Mesendoderm (in vitro differentiated cells): ENCODE measurements at regions not wholly inside any gene's neighbourhood (a gene's known extent, or its start where the extent isn't known, plus 50 kb on each side); places are given as distances from the start of the nearest gene placed in this dataset.

Experiments used
- DNase-seq: peaks from one replicate; pipeline ENCODE4 v3.0.0; 2013
- H2AK5ac ChIP-seq: 2 replicates; pipeline ENCODE4 v1.6.1; 2013; ENCODE audit warnings: low read length, inconsistent platforms
- H2BK120ac ChIP-seq: 2 replicates; pipeline ENCODE4 v1.6.1; 2013; ENCODE audit warnings: low read depth, mild to moderate bottlenecking, low read length, moderate library complexity, mixed read lengths
- H2BK15ac ChIP-seq: replicated peaks from 2 replicates; pipeline ENCODE4 v1.6.1; 2013; ENCODE audit warnings: low read depth, mild to moderate bottlenecking, moderate library complexity
- H2BK5ac ChIP-seq: 2 replicates; pipeline ENCODE4 v1.6.1; 2013; ENCODE audit warnings: low read length, inconsistent platforms
- H3K18ac ChIP-seq: 2 replicates; pipeline ENCODE4 v1.6.1; 2013; ENCODE audit warnings: mild to moderate bottlenecking, low read length, mixed read lengths
- H3K23ac ChIP-seq: one replicate; pipeline ENCODE4 v1.6.1; 2013; ENCODE audit warnings: low read length
- H3K27ac ChIP-seq: 2 replicates; pipeline ENCODE4 v1.5.1; 2013; ENCODE audit warnings: low read depth, mild to moderate bottlenecking, inconsistent platforms, low read length, moderate library complexity
- H3K27me3 ChIP-seq: 2 replicates; pipeline ENCODE4 v1.6.1; 2013; ENCODE audit warnings: low read length, control low read depth, mild to moderate bottlenecking, inconsistent platforms; ENCODE audit not compliant: insufficient read depth, poor library complexity
- H3K36me3 ChIP-seq: 2 replicates; pipeline ENCODE4 v1.6.1; 2013; ENCODE audit warnings: low read length, inconsistent platforms; ENCODE audit not compliant: control insufficient read depth, insufficient read depth
- H3K4ac ChIP-seq: one replicate; pipeline ENCODE4 v1.6.1; 2013; ENCODE audit warnings: low read depth, mild to moderate bottlenecking, low read length, moderate library complexity
- H3K4me1 ChIP-seq: 2 replicates; pipeline ENCODE4 v1.6.1; 2013; ENCODE audit warnings: low read depth, low read length, inconsistent platforms; ENCODE audit not compliant: control insufficient read depth
- H3K4me2 ChIP-seq: 2 replicates; pipeline ENCODE4 v1.6.1; 2013; ENCODE audit warnings: low read length
- H3K4me3 ChIP-seq: 2 replicates; pipeline ENCODE4 v1.5.1; 2013; ENCODE audit warnings: mild to moderate bottlenecking, low read length
- H3K56ac ChIP-seq: one replicate; pipeline ENCODE4 v1.6.1; 2013; ENCODE audit warnings: low read length
- H3K79me1 ChIP-seq: 2 replicates; pipeline ENCODE4 v1.6.1; 2013; ENCODE audit warnings: low read length, inconsistent platforms
- H3K79me2 ChIP-seq: 2 replicates; pipeline ENCODE4 v1.6.1; 2013; ENCODE audit warnings: mild to moderate bottlenecking, low read length; ENCODE audit not compliant: control insufficient read depth, insufficient read depth
- H3K9ac ChIP-seq: 2 replicates; pipeline ENCODE4 v1.6.1; 2013; ENCODE audit warnings: low read length, inconsistent platforms
- H4K5ac ChIP-seq: one replicate; pipeline ENCODE4 v1.6.1; 2013; ENCODE audit warnings: low read length
- H4K8ac ChIP-seq: one replicate; pipeline ENCODE4 v1.6.1; 2013; ENCODE audit warnings: low read depth, mild to moderate bottlenecking, control low read depth, low read length, moderate library complexity
- WGBS: extraction: QIAGEN DNeasy Blood & Tissue Kit; methylation state at CpG from one replicate; pipeline ENCODE4 v1.1.7; 2013; ENCODE audit warnings: low lambda C conversion rate, missing lambda C conversion rate; ENCODE audit not compliant: insufficient coverage; ENCODE audit errors: extremely low coverage; 5-methylcytosine and 5-hydroxymethylcytosine counted together

DNA sequence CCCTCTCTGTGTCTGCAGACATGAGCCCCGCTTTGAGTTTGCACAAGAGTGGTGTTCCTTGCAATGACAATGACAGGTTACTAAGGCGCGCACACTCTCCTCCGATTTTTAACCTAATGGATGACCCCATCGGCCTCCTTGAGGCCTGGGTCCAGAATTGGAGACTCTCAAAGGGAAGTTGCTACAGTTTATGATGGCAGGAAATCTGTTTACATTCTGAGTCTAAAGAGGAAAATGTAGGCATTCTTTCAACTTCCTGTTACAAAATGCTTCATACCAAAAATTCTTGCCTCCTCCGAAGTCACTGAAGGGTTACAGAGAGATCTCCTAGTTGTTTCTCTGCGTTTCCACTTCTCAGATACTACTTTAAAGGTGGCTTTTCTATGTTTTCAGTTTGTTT, 225.3 kb upstream of the AGAP1 start:
- Histone ChIP-seq H2AK5ac (no peak overlapping the region), H3K18ac (no peak overlapping the region), H3K23ac (no peak overlapping the region), H3K9ac (no peak overlapping the region), H3K4me1 (no peaks in the 10 kb centered on the region), H3K27me3 (no peaks in the 10 kb centered on the region), H3K27ac (no peak overlapping the region), H3K4ac (no peak overlapping the region), H2BK5ac (no peak overlapping the region), H3K79me1 (no peaks in the 10 kb centered on the region), H3K56ac (no peak overlapping the region), H3K4me2 (no peak overlapping the region), H2BK15ac (no peak overlapping the region), H3K36me3 (no peaks in the 10 kb centered on the region), H4K5ac (no peak overlapping the region), H3K79me2 (no peaks in the 10 kb centered on the region), H4K8ac (no peak overlapping the region), H2BK120ac (no peak overlapping the region), H3K4me3 (no peak overlapping the region)
- WGBS: no CpG with 5 or more reads among the region's 7 CpGs
- DNase-seq: peak; percentile 37

GRCh38 chr2:235270291-235270690, 223.6 kb upstream of the AGAP1 start:
- H3K18ac ChIP-seq: no peak overlapping the region
- H3K79me1 ChIP-seq: no peaks in the 10 kb centered on the region
- H3K36me3 ChIP-seq: no peaks in the 10 kb centered on the region
- no peaks in the 10 kb centered on the region for H3K27me3 ChIP-seq
- H3K4me1 ChIP-seq: no peaks in the 10 kb centered on the region
- H3K23ac ChIP-seq: no peak overlapping the region
- H2BK15ac ChIP-seq: no peak overlapping the region
- no peak overlapping the region for H3K56ac ChIP-seq
- H3K27ac ChIP-seq: no peak overlapping the region
- H2BK5ac ChIP-seq: no peak overlapping the region
- no peak for DNase-seq
- no CpG with 5 or more reads among the region's 4 CpGs for WGBS
- no peak overlapping the region for H3K9ac ChIP-seq
- H3K4me2 ChIP-seq: no peak overlapping the region
- H4K8ac ChIP-seq: no peak overlapping the region
- H4K5ac ChIP-seq: no peak overlapping the region
- no peaks in the 10 kb centered on the region for H3K79me2 ChIP-seq
- H2AK5ac ChIP-seq: no peak overlapping the region
- no peak overlapping the region for H3K4me3 ChIP-seq
- H2BK120ac ChIP-seq: no peak overlapping the region
- H3K4ac ChIP-seq: no peak overlapping the region

DNA sequence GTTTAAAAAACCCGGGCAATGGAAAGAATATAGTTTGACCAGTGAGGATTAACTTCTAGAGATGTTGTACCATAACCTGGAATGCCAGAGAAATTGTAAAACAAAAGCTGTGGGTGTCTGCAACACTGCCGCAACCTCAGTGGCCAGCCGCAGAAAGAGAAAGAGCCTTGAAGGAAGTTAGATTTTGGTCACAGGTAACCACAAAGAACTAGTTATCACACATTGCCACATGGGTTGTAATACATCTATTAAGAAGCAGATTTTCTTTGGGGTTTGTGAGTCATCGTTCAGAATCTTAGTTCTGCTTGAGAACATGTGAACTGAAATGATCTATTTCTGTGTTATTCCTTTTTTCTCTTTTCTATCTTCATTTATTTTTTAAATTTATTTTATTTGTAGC, 222.9 kb upstream of the AGAP1 start:
- no peak overlapping the region for H4K5ac ChIP-seq
- no peaks in the 10 kb centered on the region for H3K36me3 ChIP-seq
- no peaks in the 10 kb centered on the region for H3K79me1 ChIP-seq
- H3K9ac ChIP-seq: no peak overlapping the region
- no peak overlapping the region for H3K18ac ChIP-seq
- no peak overlapping the region for H3K23ac ChIP-seq
- no CpG with 5 or more reads among the region's 4 CpGs for WGBS
- H4K8ac ChIP-seq: no peak overlapping the region
- H2BK5ac ChIP-seq: no peak overlapping the region
- H3K4me3 ChIP-seq: no peak overlapping the region
- no peak overlapping the region for H2AK5ac ChIP-seq
- H2BK120ac ChIP-seq: no peak overlapping the region
- no peak overlapping the region for H3K27ac ChIP-seq
- H3K79me2 ChIP-seq: no peaks in the 10 kb centered on the region
- H3K4me2 ChIP-seq: no peak overlapping the region
- no peak overlapping the region for H3K4ac ChIP-seq
- H3K27me3 ChIP-seq: no peaks in the 10 kb centered on the region
- H2BK15ac ChIP-seq: no peak overlapping the region
- no peak for DNase-seq
- H3K56ac ChIP-seq: no peak overlapping the region
- H3K4me1 ChIP-seq: no peaks in the 10 kb centered on the region

DNA sequence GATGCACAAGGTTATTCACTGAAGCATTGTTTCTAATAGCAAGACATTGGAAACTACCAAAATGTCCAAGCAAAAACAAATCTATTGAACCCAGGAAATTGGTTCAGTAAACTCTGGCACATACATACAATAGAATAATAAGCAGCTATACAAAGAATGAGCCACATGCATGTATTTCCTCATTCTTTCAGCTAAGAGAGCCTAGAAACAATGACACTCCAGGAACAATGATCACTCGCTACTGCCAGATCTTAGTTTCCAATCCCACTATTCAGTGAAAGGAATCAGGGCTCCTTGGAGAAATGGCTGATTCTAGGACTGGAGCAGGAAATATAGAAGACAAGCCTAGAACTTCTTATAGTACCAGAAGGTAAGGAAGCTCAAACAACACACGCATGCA, 221.9 kb upstream of the AGAP1 start:
- WGBS: no CpG with 5 or more reads among the region's 2 CpGs
- no peaks in the 10 kb centered on the region for H3K4me1 ChIP-seq
- H2AK5ac ChIP-seq: no peak overlapping the region
- no peak overlapping the region for H3K27ac ChIP-seq
- H2BK5ac ChIP-seq: no peak overlapping the region
- no peaks in the 10 kb centered on the region for H3K79me1 ChIP-seq
- H3K27me3 ChIP-seq: no peaks in the 10 kb centered on the region
- H3K79me2 ChIP-seq: no peaks in the 10 kb centered on the region
- H4K8ac ChIP-seq: no peak overlapping the region
- H3K36me3 ChIP-seq: no peaks in the 10 kb centered on the region
- no peak overlapping the region for H2BK15ac ChIP-seq
- no peak overlapping the region for H3K4me2 ChIP-seq
- H3K4me3 ChIP-seq: no peak overlapping the region
- no peak overlapping the region for H3K23ac ChIP-seq
- H4K5ac ChIP-seq: no peak overlapping the region
- no peak overlapping the region for H3K9ac ChIP-seq
- H3K56ac ChIP-seq: no peak overlapping the region
- no peak overlapping the region for H3K4ac ChIP-seq
- H2BK120ac ChIP-seq: no peak overlapping the region
- DNase-seq: no peak
- no peak overlapping the region for H3K18ac ChIP-seq

- Histone ChIP-seq H3K18ac (no peak overlapping the region), H3K23ac (no peak overlapping the region), H2BK5ac (no peak overlapping the region), H3K9ac (no peak overlapping the region), H3K36me3 (no peaks in the 10 kb centered on the region), H2BK15ac (no peak overlapping the region), H3K27me3 (no peaks in the 10 kb centered on the region), H2BK120ac (no peak overlapping the region), H3K4me2 (no peak overlapping the region), H3K4me3 (no peak overlapping the region), H3K56ac (no peak overlapping the region), H4K8ac (no peak overlapping the region), H2AK5ac (no peak overlapping the region), H3K79me1 (no peaks in the 10 kb centered on the region), H3K79me2 (no peaks in the 10 kb centered on the region), H4K5ac (no peak overlapping the region), H3K4me1 (no peaks in the 10 kb centered on the region), H3K4ac (no peak overlapping the region), H3K27ac (no peak overlapping the region)
- no CpG with 5 or more reads among the region's 2 CpGs for whole genome bisulfite sequencing
- no peak for DNase-seq
Measured at GRCh38 chr2:235274023-235274422, 219.8 kb upstream of the AGAP1 start.

GRCh38 chr2:235277485-235277884, 216.4 kb upstream of the AGAP1 start:
- Histone ChIP-seq H3K23ac (no peak overlapping the region), H2AK5ac (no peak overlapping the region), H3K27ac (no peak overlapping the region), H3K4me1 (no peaks in the 10 kb centered on the region), H3K27me3 (no peaks in the 10 kb centered on the region), H3K9ac (no peak overlapping the region), H3K79me2 (no peaks in the 10 kb centered on the region), H4K5ac (no peak overlapping the region), H4K8ac (no peak overlapping the region), H3K18ac (no peak overlapping the region), H2BK120ac (no peak overlapping the region), H3K4me3 (no peak overlapping the region), H3K36me3 (no peaks in the 10 kb centered on the region), H3K56ac (no peak overlapping the region), H3K79me1 (no peaks in the 10 kb centered on the region), H3K4me2 (no peak overlapping the region), H3K4ac (no peak overlapping the region), H2BK5ac (no peak overlapping the region), H2BK15ac (no peak overlapping the region)
- no peak for DNase-seq
- no CpG with 5 or more reads among the region's 3 CpGs for WGBS
